Activated CD8-positive, alpha-beta T cell treated with anti-CD3 and anti-CD28 coated beads for 36 hours (primary cell): ENCODE measurements at regions not wholly inside any gene's neighbourhood (a gene's known extent, or its start where the extent isn't known, plus 50 kb on each side); places are given as distances from the start of the nearest gene placed in this dataset.

Experiments
- ATAC-seq: fragments of 200-7000 bp; cut with Tn5 transposase; one replicate; pipeline ENCODE4 v1.10.0; 2021; ENCODE audit warnings: mild to moderate bottlenecking, moderate library complexity
- CTCF ChIA-PET: fragments of 350-600 bp; sonication (Branson Sonifier 250); formaldehyde crosslinking; loops from one replicate; lab custom pipeline; 2021; ENCODE audit warnings: antibody characterized with exemption; lab: Charles Lee
- POLR2A ChIA-PET: fragments of 350-600 bp; sonication (Branson Sonifier 250); formaldehyde crosslinking; loops from one replicate; lab custom pipeline; 2021; ENCODE audit warnings: antibody characterized with exemption; lab: Charles Lee
- DNase-seq: peaks from one replicate; pipeline ENCODE4 v3.0.0-alpha.2; 2020
- H3K27ac Mint-ChIP-seq: one replicate; pipeline ENCODE4 v1.8.0; 2021; ENCODE audit warnings: mild to moderate bottlenecking, mixed read lengths
- H3K27me3 Mint-ChIP-seq: one replicate; pipeline ENCODE4 v1.8.0; 2021; ENCODE audit warnings: mixed read lengths
- H3K36me3 Mint-ChIP-seq: one replicate; pipeline ENCODE4 v1.8.0; 2021; ENCODE audit warnings: low read depth, mixed read lengths
- H3K4me1 Mint-ChIP-seq: one replicate; pipeline ENCODE4 v1.8.0; 2021; ENCODE audit warnings: low read depth, mixed read lengths
- H3K4me3 Mint-ChIP-seq: one replicate; pipeline ENCODE4 v1.8.0; 2021; ENCODE audit warnings: mild to moderate bottlenecking, moderate library complexity, mixed read lengths
- H3K9me3 Mint-ChIP-seq: one replicate; pipeline ENCODE4 v1.8.0; 2021; ENCODE audit warnings: mixed read lengths
- CTCF ChIP-seq: fragments of 200-600 bp; IDR thresholded peaks from one replicate; pipeline ENCODE4 v1.8.0; 2022; ENCODE audit warnings: antibody characterized with exemption, mild to moderate bottlenecking
- intact Hi-C: fragments of 100-400 bp; cut with micrococcal nuclease; formaldehyde crosslinking; loops from one replicate; pipeline ENCODE4 v1.10.0; 2022

GRCh38 chr5:148934895-148935400 lies 108.5 kb downstream of the ADRB2 start:
- POLR2A ChIA-PET: no interaction called here
- Mint-ChIP-seq H3K36me3 (no peaks in the 10 kb centered on the region), H3K27me3 (peaks cover 1% of the 10 kb centered on the region), H3K27ac (no peak overlapping the region), H3K4me1 (no peaks in the 10 kb centered on the region), H3K4me3 (no peak overlapping the region), H3K9me3 (no peaks in the 10 kb centered on the region)
- ATAC-seq: no peak
- intact Hi-C loops: no loop called here
- CTCF ChIA-PET: no interaction called here
- no peak for DNase-seq
- TF ChIP-seq CTCF: no peak

GRCh38 chr5:148937239-148937638 lies 110.8 kb downstream of the ADRB2 start:
- H3K4me3 Mint-ChIP-seq: no peak overlapping the region
- ATAC-seq: no peak
- H3K27me3 Mint-ChIP-seq: no peaks in the 10 kb centered on the region
- H3K36me3 Mint-ChIP-seq: no peaks in the 10 kb centered on the region
- no peaks in the 10 kb centered on the region for H3K9me3 Mint-ChIP-seq
- intact Hi-C loops: no loop called here
- no peak overlapping the region for H3K27ac Mint-ChIP-seq
- no peak for DNase-seq
- H3K4me1 Mint-ChIP-seq: no peaks in the 10 kb centered on the region
- TF ChIP-seq CTCF: no peak
- ChIA-PET POLR2A (no interaction called here), CTCF (interaction anchor here (1.3 to 2.1 kb wide), 4 partner anchors 13 to 206 kb away, joined by 3 to 7 read pairs (median 4); no protein-coding TSS in a partner anchor)

- no peak for ATAC-seq
- DNase-seq: no peak
- TF ChIP-seq CTCF: no peak
- ChIA-PET POLR2A (no interaction called here), CTCF (interaction anchor here (1.4 kb wide), 1 partner anchor 19 kb away, joined by 7 read pairs; no protein-coding TSS in a partner anchor)
- Mint-ChIP-seq H3K27ac (no peak overlapping the region), H3K36me3 (no peaks in the 10 kb centered on the region), H3K27me3 (no peaks in the 10 kb centered on the region), H3K4me1 (no peaks in the 10 kb centered on the region), H3K4me3 (no peak overlapping the region), H3K9me3 (no peaks in the 10 kb centered on the region)
- intact Hi-C loops: no loop called here
These were observed 111.6 kb downstream of the ADRB2 start for GRCh38 chr5:148937830-148938521.

GRCh38 chr5:148938522-148938882 lies 112.1 kb downstream of the ADRB2 start:
- H3K27ac Mint-ChIP-seq: no peak overlapping the region
- H3K9me3 Mint-ChIP-seq: no peaks in the 10 kb centered on the region
- no peaks in the 10 kb centered on the region for H3K36me3 Mint-ChIP-seq
- H3K4me1 Mint-ChIP-seq: no peaks in the 10 kb centered on the region
- CTCF ChIA-PET: interaction anchor here (1.3 kb wide), 1 partner anchor 198 kb away, joined by 3 read pairs; no protein-coding TSS in a partner anchor
- no peaks in the 10 kb centered on the region for H3K27me3 Mint-ChIP-seq
- no peak for ATAC-seq
- no peak for DNase-seq
- POLR2A ChIA-PET: no interaction called here
- intact Hi-C loops: no loop called here
- no peak for TF ChIP-seq CTCF
- no peak overlapping the region for H3K4me3 Mint-ChIP-seq

GRCh38 chr5:148939676-148940075 lies 113.3 kb downstream of the ADRB2 start:
- CTCF ChIA-PET: interaction anchor here (0.9 to 1.3 kb wide), 2 partner anchors 199 to 209 kb away, joined by 3 read pairs; no protein-coding TSS in a partner anchor
- no peak for TF ChIP-seq CTCF
- H3K4me3 Mint-ChIP-seq: no peak overlapping the region
- no peak overlapping the region for H3K27ac Mint-ChIP-seq
- H3K36me3 Mint-ChIP-seq: no peaks in the 10 kb centered on the region
- no peaks in the 10 kb centered on the region for H3K4me1 Mint-ChIP-seq
- DNase-seq: no peak
- no peaks in the 10 kb centered on the region for H3K9me3 Mint-ChIP-seq
- ATAC-seq: no peak
- intact Hi-C loops: no loop called here
- H3K27me3 Mint-ChIP-seq: peaks cover under 1% of the 10 kb centered on the region
- POLR2A ChIA-PET: no interaction called here
